ENCODE measurements at regions not wholly inside any gene's neighbourhood (a gene's known extent, or its start where the extent isn't known, plus 50 kb on each side); places are given as distances from the start of the nearest gene placed in this dataset.

DNA sequence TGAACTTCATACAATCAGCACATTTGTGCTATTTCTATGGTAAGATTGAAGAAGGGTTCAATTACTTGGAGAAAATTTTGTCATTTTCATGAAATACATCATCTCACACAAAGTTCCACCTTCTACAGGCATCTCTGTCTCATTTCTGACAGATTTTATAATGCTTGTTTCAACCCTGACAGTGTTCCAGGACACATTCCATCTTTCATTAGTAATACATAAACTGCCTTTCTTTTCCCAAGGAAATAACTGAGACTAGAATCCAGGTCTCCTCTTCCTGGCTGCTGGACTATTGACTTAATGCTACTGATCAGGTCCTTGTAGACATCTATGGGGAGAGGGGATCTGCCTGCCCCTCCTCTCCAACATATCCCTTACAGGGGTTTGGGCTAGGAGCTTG lies 70.1 kb upstream of the PLPP4 start:
- Histone ChIP-seq H2BK20ac (ENCODE audit: low read depth, low read length, poor library complexity, severe bottlenecking) (no peak overlapping the region), H3K23me2 (ENCODE audit: insufficient read length, low read depth, low read length, poor library complexity, severe bottlenecking) (no peaks in the 10 kb centered on the region), H3K23ac (ENCODE audit: insufficient read length, low read depth, low read length) (no peak overlapping the region), H4K5ac (ENCODE audit: insufficient read length, low read depth, low read length) (no peak overlapping the region), H3K4ac (ENCODE audit: low read depth, low read length) (no peak overlapping the region), H3K79me2 (ENCODE audit: insufficient read depth, low read length) (no peaks in the 10 kb centered on the region), H3K14ac (ENCODE audit: insufficient read depth, low read length) (no peak overlapping the region), H2BK12ac (ENCODE audit: insufficient read length, low read depth, low read length) (no peak overlapping the region), H4K91ac (ENCODE audit: insufficient read length, low read depth, low read length) (no peak overlapping the region), H2BK5ac (ENCODE audit: insufficient read length, low read length) (no peak overlapping the region), H3K4me2 (ENCODE audit: insufficient read depth, insufficient read length, low read length) (no peak overlapping the region), H3K18ac (ENCODE audit: insufficient read length, low read depth, low read length) (no peak overlapping the region), H3T11ph (ENCODE audit: low read length) (no peak overlapping the region), H3K27ac (ENCODE audit: insufficient read length, low read depth, low read length) (no peak overlapping the region), H3K79me1 (ENCODE audit: insufficient read depth, low read depth, low read length, poor library complexity, severe bottlenecking) (no peaks in the 10 kb centered on the region), H3K4me1 (ENCODE audit: insufficient read depth, low read length) (no peaks in the 10 kb centered on the region), H3K27me3 (ENCODE audit: insufficient read depth, low read length) (no peaks in the 10 kb centered on the region), H3K56ac (ENCODE audit: insufficient read length, low read depth, low read length) (no peak overlapping the region), H2BK15ac (ENCODE audit: low read depth, low read length) (no peak overlapping the region), H4K8ac (replicated peaks; ENCODE audit: insufficient read length, low read depth, low read length) (no peak overlapping the region), H3K9ac (ENCODE audit: extremely low read depth, insufficient read length, low read length) (no peak overlapping the region), H2AK5ac (ENCODE audit: insufficient read length, low read length) (no peak overlapping the region), H4K20me1 (ENCODE audit: control insufficient read depth, insufficient read depth, insufficient read length) (no peaks in the 10 kb centered on the region), H2AFZ (ENCODE audit: low read length) (no peak overlapping the region), H3K9me3 (ENCODE audit: control insufficient read depth, low read depth, low read length) (no peaks in the 10 kb centered on the region), H2BK120ac (ENCODE audit: low read depth, low read length, poor library complexity, severe bottlenecking) (no peak overlapping the region)
- peaks cover 19 to 26% of the 10 kb centered on the region in 2 experiments for H3K4me1 Mint-ChIP-seq
- peaks cover 0 to 1% (median 0%) of the 10 kb centered on the region in 3 experiments; a peak in 1 of 7 replicates for H3K36me3 Mint-ChIP-seq (ENCODE audit: insufficient read depth in 1 of 3, low read depth in 3 of 3)
- no peak overlapping the region for H3K4me3 Mint-ChIP-seq
- no peaks in the 10 kb centered on the region; the same call in 1 of the 2 replicates for H3K27me3 Mint-ChIP-seq (ENCODE audit: low read depth)
- no peak for DNase-seq
- no peaks in the 10 kb centered on the region for H3K9me3 Mint-ChIP-seq
- H3K27ac Mint-ChIP-seq = no peak overlapping the region
- TF ChIP-seq, protein P1, sequence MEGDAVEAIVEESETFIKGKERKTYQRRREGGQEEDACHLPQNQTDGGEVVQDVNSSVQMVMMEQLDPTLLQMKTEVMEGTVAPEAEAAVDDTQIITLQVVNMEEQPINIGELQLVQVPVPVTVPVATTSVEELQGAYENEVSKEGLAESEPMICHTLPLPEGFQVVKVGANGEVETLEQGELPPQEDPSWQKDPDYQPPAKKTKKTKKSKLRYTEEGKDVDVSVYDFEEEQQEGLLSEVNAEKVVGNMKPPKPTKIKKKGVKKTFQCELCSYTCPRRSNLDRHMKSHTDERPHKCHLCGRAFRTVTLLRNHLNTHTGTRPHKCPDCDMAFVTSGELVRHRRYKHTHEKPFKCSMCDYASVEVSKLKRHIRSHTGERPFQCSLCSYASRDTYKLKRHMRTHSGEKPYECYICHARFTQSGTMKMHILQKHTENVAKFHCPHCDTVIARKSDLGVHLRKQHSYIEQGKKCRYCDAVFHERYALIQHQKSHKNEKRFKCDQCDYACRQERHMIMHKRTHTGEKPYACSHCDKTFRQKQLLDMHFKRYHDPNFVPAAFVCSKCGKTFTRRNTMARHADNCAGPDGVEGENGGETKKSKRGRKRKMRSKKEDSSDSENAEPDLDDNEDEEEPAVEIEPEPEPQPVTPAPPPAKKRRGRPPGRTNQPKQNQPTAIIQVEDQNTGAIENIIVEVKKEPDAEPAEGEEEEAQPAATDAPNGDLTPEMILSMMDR (conservative IDR thresholded peaks at IDR 0.05) = no peak

Measured in H9 (cell line).